ENCODE measurements at regions not wholly inside any gene's neighbourhood (a gene's known extent, or its start where the extent isn't known, plus 50 kb on each side); places are given as distances from the start of the nearest gene placed in this dataset.

- no peaks in the 10 kb centered on the region for H3K27me3 Mint-ChIP-seq (ENCODE audit: unreplicated experiment)
- H3K27ac Mint-ChIP-seq (ENCODE audit: unreplicated experiment) = no peak overlapping the region
- H3K36me3 Mint-ChIP-seq (ENCODE audit: low read depth, unreplicated experiment) = no peaks in the 10 kb centered on the region
- DNase-seq (ENCODE audit: low spot score) = no peak
- H3K9me3 Mint-ChIP-seq (ENCODE audit: unreplicated experiment) = no peaks in the 10 kb centered on the region
- TF ChIP-seq CTCF (IDR thresholded peaks at IDR 0.05; ENCODE audit: unreplicated experiment) = no peak
- no peak overlapping the region for H3K4me3 Mint-ChIP-seq (ENCODE audit: unreplicated experiment)
- H3K4me1 Mint-ChIP-seq (ENCODE audit: unreplicated experiment) = no peaks in the 10 kb centered on the region
Measured at GRCh38 chr12:16136219-16136988, 141.1 kb downstream of the SLC15A5 start.

GRCh38 chr12:16135323-16135722 lies 142.2 kb downstream of the SLC15A5 start:
- no peak overlapping the region for H3K4me3 Mint-ChIP-seq (ENCODE audit: unreplicated experiment)
- H3K27me3 Mint-ChIP-seq (ENCODE audit: unreplicated experiment) = no peaks in the 10 kb centered on the region
- H3K9me3 Mint-ChIP-seq (ENCODE audit: unreplicated experiment) = no peaks in the 10 kb centered on the region
- TF ChIP-seq CTCF (IDR thresholded peaks at IDR 0.05; ENCODE audit: unreplicated experiment) = no peak
- H3K36me3 Mint-ChIP-seq (ENCODE audit: low read depth, unreplicated experiment) = no peaks in the 10 kb centered on the region
- no peak overlapping the region for H3K27ac Mint-ChIP-seq (ENCODE audit: unreplicated experiment)
- no peaks in the 10 kb centered on the region for H3K4me1 Mint-ChIP-seq (ENCODE audit: unreplicated experiment)
- DNase-seq (ENCODE audit: low spot score) = no peak

- Mint-ChIP-seq H3K9me3 (ENCODE audit: unreplicated experiment) (no peaks in the 10 kb centered on the region), H3K27me3 (ENCODE audit: unreplicated experiment) (peaks cover 2% of the 10 kb centered on the region), H3K27ac (ENCODE audit: unreplicated experiment) (no peak overlapping the region), H3K4me3 (ENCODE audit: unreplicated experiment) (no peak overlapping the region), H3K36me3 (ENCODE audit: low read depth, unreplicated experiment) (no peaks in the 10 kb centered on the region), H3K4me1 (ENCODE audit: unreplicated experiment) (no peaks in the 10 kb centered on the region)
- DNase-seq (ENCODE audit: low spot score) = no peak
- TF ChIP-seq CTCF (IDR thresholded peaks at IDR 0.05; ENCODE audit: unreplicated experiment) = no peak
Measured at GRCh38 chr12:16130343-16130742, 147.1 kb downstream of the SLC15A5 start.

GRCh38 chr12:16121953-16122352 lies 155.5 kb downstream of the SLC15A5 start:
- peaks cover 6% of the 10 kb centered on the region for H3K4me1 Mint-ChIP-seq (ENCODE audit: unreplicated experiment)
- no peaks in the 10 kb centered on the region for H3K9me3 Mint-ChIP-seq (ENCODE audit: unreplicated experiment)
- no peak for TF ChIP-seq CTCF (IDR thresholded peaks at IDR 0.05; ENCODE audit: unreplicated experiment)
- DNase-seq (ENCODE audit: low spot score) = no peak
- H3K4me3 Mint-ChIP-seq (ENCODE audit: unreplicated experiment) = no peak overlapping the region
- H3K27ac Mint-ChIP-seq (ENCODE audit: unreplicated experiment) = no peak overlapping the region
- H3K27me3 Mint-ChIP-seq (ENCODE audit: unreplicated experiment) = no peaks in the 10 kb centered on the region
- H3K36me3 Mint-ChIP-seq (ENCODE audit: low read depth, unreplicated experiment) = no peaks in the 10 kb centered on the region

- no peak for TF ChIP-seq CTCF (IDR thresholded peaks at IDR 0.05; ENCODE audit: unreplicated experiment)
- Mint-ChIP-seq H3K9me3 (ENCODE audit: unreplicated experiment) (no peaks in the 10 kb centered on the region), H3K27me3 (ENCODE audit: unreplicated experiment) (no peaks in the 10 kb centered on the region), H3K36me3 (ENCODE audit: low read depth, unreplicated experiment) (no peaks in the 10 kb centered on the region), H3K4me1 (ENCODE audit: unreplicated experiment) (peaks cover 6% of the 10 kb centered on the region), H3K27ac (ENCODE audit: unreplicated experiment) (no peak overlapping the region), H3K4me3 (ENCODE audit: unreplicated experiment) (no peak overlapping the region)
- DNase-seq (ENCODE audit: low spot score) = no peak
Measured at GRCh38 chr12:16119618-16120415, 157.7 kb downstream of the SLC15A5 start.
